ENCODE measurements at regions not wholly inside any gene's neighbourhood (a gene's known extent, or its start where the extent isn't known, plus 50 kb on each side); places are given as distances from the start of the nearest gene placed in this dataset.

- no peak overlapping the region for H3K4me3 ChIP-seq (ENCODE audit: control insufficient read depth, low read depth, low read length)
- no peak for TF ChIP-seq CTCF (IDR thresholded peaks at IDR 0.05; ENCODE audit: control insufficient read depth, insufficient read depth, low read depth, low read length, missing control alignments)
- no peak for DNase-seq (ENCODE audit: low read depth)
Measured at GRCh38 chrX:68947882-68948605, 119.2 kb downstream of the EFNB1 start.

GRCh38 chrX:68945603-68946228, 116.9 kb downstream of the EFNB1 start:
- peak; percentile 52 for TF ChIP-seq CTCF (IDR thresholded peaks at IDR 0.05; ENCODE audit: control insufficient read depth, insufficient read depth, low read depth, low read length, missing control alignments)
- H3K4me3 ChIP-seq (ENCODE audit: control insufficient read depth, low read depth, low read length) = no peak overlapping the region
- DNase-seq (ENCODE audit: low read depth) = no peak

DNA sequence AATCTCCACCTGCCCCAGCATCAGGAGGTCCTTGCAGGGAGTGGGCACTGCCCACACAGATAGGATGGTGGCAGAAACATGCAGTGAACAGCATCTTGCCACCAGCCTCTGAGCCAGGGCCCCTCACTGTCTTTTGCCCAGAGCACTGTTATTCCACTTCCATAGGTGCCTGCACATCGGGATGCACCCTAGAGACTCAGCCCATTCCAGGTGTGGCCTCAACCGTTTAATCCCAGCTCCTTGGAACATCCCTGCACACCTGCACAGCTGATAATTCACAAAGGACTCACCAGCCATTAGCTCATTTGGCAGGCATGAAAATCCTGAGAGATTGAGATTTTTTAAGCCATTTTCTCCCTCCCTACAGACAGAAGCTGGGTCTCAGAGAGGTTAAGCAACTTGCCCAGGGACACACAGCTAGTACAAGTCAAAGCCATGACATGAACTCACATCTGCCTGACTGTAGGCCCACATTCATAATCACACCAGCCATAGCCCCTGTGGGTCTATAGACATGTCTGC, 116.3 kb downstream of the EFNB1 start:
- no peak for DNase-seq (ENCODE audit: low read depth)
- no peak overlapping the region for H3K4me3 ChIP-seq (ENCODE audit: control insufficient read depth, low read depth, low read length)
- TF ChIP-seq CTCF (IDR thresholded peaks at IDR 0.05; ENCODE audit: control insufficient read depth, insufficient read depth, low read depth, low read length, missing control alignments) = no peak

GRCh38 chrX:68944211-68944610, 115.4 kb downstream of the EFNB1 start:
- no peak for TF ChIP-seq CTCF (IDR thresholded peaks at IDR 0.05; ENCODE audit: control insufficient read depth, insufficient read depth, low read depth, low read length, missing control alignments)
- no peak overlapping the region for H3K4me3 ChIP-seq (ENCODE audit: control insufficient read depth, low read depth, low read length)
- DNase-seq (ENCODE audit: low read depth) = no peak

GRCh38 chrX:68942840-68943239, 114.0 kb downstream of the EFNB1 start:
- H3K4me3 ChIP-seq (ENCODE audit: control insufficient read depth, low read depth, low read length) = no peak overlapping the region
- no peak for DNase-seq (ENCODE audit: low read depth)
- no peak for TF ChIP-seq CTCF (IDR thresholded peaks at IDR 0.05; ENCODE audit: control insufficient read depth, insufficient read depth, low read depth, low read length, missing control alignments)

DNA sequence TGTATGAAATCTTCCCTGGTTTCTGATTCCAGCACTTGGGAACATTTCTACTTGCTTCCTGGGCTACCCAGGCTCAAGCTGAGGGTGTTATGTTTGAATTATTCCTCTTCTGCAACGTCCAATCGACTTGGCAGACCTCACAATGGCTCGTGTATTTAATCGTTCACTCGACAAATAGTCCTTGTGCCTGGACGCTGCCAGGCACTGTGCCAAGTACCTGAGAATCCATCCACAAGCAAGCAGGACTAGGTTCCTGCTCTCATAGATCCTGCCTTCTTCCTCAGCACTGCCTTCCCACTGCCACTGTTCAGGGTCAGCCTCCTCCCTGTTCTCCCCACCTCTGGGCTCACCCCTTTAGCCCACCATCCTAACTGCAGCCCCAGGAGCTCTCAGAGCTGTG, 113.3 kb downstream of the EFNB1 start:
- TF ChIP-seq CTCF (IDR thresholded peaks at IDR 0.05; ENCODE audit: control insufficient read depth, insufficient read depth, low read depth, low read length, missing control alignments) = no peak
- no peak for DNase-seq (ENCODE audit: low read depth)
- no peak overlapping the region for H3K4me3 ChIP-seq (ENCODE audit: control insufficient read depth, low read depth, low read length)

Measured in AG09309 (cell line).